EL (cell line): ENCODE measurements at regions not wholly inside any gene's neighbourhood (a gene's known extent, or its start where the extent isn't known, plus 50 kb on each side); places are given as distances from the start of the nearest gene placed in this dataset.

Source experiments
- DNase-seq: peaks from one replicate; pipeline ENCODE4 v3.0.0-alpha.2; 2016

DNA sequence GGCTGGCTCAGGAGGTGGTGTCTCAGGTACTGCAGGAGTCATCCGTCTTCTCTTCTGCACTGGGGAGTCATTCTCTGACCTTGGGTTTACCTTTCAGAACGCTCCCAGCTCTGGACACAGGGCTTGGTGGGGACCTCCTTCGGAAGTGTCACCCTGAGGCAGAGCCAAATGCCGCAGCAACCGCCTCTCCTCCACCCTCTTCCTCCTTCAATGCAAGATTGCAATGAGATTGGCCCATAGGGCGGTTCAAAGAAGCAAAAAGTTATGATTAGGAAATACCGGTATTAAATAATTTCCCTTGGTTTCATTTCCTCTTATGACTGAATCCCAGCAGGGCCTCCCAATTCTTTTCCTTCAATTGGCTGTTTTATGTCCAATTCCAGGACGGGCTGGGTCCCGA lies 178.8 kb downstream of the ACKR3 start:
- DNase-seq, result no peak

DNA sequence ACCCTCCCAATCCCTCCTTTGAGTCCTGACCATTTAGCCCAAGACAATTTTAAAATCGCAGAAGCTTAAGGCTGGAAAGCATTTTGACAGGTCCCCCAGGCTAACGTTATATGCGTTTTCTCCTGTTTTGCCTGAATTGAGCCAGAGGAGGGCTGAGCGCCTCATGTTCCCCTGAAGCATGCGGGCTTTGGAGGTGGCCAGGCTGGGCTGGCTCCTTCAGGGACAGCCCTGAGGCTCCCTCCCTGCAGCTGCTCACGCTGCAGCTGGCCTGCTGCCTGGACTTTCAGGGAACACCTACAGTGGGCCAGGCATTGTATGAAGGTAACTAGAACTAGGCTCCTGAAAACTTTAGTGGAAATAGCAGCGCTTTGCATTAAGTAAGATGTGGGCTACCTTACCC lies 179.2 kb downstream of the ACKR3 start:
- DNase-seq, result no peak

DNA sequence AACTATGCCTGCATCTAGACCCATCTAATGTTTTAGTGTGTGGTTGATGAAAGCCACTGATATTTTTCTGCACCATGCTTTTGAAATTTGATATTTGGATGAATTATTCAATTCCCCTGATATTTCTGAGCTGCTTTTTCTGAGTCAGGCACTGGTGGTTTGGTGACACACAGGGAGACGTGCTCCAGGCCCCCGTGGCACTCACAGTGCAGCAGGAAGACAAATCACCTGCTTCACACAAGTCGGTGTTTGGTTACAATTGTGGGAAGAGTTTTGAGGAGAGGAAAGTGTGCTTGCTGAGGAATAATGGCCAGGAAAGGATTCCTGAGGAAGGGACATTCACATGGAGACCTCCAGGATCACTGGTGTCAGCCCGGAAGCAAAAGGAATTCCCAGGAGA lies 179.7 kb downstream of the ACKR3 start:
- peak; percentile 43 for DNase-seq

DNA sequence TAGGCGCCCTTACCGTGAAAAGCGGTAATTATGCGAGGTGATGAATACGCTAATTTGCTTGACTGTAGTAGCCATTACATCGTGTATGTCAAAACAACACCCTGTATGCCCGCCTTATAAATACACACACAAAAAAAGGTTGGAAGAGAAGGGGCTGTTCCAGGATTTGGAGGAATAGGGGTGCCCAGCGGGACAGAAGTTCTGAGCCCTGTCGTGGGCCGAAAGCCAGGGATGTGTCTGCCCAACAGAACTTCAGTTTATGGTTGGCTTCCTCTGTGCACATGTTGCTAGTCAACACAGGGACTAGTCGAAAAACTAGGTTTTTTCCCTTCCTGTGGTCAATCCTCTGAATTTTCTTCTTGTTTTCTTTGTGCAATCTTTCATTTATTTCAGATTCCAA lies 182.5 kb downstream of the ACKR3 start:
- no peak for DNase-seq

DNA sequence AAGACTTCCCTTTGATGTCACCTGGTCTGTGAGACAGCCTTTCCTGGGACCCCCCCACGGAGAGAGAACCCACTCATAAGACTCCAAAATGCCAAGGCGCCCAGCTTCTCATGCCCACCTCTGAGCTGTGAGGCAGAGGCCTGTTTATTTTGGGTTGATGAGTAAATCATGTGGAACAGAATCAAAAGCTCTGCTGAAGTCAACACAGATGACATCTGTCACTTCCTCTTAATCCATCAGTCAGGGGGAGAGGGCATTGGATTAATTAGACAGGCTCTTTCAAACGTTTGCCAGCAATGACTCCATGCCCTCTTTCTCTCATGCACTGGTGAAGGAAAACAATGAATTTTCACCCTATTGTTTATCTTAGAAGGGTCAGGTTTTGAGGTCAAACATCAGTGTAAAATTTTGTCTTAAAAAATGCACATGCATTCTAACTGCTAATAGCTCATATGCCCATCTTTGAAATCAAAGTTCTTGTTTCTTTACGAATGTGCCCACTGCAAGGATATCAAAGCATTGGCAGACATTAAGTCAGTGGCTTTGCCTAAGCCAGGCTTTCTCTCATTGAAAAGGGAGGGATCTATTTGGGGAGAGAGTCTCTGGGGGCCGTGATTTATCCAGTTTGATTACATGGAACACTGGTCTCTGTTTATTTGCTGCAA lies 184.1 kb downstream of the ACKR3 start:
- no peak for DNase-seq

DNA sequence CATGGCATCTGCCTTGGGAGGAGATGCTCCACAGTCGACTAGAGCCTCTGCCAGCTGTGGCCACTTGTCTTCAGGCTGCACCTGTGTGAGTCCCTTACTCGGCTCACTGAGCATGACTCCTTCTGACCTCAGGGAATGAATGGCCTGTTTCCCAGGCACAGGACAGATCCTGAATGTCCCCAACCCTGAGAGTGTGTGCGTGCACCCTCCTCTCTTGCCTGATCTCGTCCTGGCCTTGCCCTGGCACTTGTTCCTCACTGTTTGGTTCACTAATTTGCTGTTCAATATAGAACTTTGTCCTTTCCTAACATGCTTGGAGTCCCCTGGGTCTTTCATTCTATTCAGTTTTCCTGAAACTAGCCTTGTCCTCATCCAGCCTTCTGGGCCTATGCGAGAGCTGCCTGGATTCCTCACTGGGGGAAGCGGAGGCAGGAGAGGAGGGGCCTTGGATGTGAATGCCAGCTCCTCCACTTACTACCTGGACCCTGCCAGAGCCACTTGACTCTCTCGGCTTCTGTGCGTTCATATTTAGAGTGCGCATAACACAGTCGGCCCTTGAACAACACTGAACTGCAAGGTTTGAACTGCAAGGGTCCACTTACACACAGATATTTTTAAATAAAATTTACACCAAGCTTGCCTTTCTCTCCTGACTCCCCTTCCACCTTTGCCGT lies 184.8 kb downstream of the ACKR3 start:
- no peak for DNase-seq

DNA sequence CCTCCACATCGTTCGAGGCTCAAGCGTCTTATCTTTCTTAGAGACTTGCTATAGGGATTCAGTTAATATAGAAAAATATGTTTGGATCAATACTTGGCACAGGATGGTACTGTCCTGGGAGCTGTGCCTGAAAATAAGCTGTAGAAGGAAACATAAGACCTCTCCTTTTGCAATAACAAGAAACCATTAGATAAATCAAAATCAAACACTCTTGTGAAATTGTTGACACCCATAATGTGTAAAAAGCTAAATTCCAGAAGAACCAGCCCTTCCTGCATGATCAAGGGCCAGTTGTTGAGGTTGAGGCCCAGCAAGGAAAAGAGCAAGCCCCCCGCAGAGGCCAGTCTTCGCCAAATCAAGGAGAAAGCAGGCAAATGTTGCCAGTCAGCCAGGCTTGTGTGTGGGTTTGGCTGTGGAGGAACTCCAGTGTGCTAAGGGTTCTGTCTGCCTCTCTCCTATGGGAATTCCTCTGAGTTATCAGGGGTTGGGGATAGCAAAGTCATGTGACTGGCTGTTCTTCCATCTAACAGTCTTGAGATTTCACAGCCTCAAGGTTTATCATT lies 185.7 kb downstream of the ACKR3 start:
- DNase-seq, result no peak

DNA sequence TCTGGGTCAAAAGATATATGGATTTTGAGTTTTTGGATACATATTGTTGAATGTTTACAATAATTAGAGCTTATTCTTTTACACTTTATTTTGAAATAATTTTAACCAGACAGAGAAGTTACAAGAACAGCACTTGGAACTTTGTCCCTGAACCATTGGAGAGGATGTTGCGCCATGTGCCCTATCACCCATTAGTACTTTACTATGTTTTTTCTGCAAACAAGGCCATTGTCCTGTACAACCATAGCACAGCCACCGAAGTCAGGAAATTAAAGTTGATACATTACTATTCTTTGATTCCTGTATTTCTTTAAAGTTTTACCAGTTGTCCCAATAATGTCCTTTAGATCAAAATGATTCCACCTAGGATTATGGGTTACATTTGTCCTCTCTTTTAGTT lies 188.8 kb downstream of the ACKR3 start:
- DNase-seq, result no peak

DNA sequence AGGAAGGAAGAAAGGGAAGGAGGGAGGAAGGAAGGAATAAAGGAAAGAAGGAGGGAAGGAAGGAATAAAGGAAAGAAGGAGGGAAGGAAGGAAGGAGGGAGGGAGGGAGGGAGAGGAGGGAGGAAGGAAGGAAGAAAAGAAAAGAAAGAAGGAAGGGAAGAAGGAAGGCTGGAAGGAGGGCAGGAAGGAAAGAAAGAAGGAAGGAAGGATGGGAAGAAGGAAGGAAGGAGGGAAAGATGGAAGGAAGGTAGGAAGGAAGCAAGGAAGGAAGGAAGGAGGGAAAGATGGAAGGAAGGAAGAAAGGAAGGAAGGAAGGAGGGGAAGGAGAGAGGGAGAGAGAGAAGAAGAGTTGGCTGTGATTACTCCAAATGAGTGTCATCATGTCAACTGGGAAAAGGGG lies 190.6 kb downstream of the ACKR3 start:
- DNase-seq, result no peak

DNA sequence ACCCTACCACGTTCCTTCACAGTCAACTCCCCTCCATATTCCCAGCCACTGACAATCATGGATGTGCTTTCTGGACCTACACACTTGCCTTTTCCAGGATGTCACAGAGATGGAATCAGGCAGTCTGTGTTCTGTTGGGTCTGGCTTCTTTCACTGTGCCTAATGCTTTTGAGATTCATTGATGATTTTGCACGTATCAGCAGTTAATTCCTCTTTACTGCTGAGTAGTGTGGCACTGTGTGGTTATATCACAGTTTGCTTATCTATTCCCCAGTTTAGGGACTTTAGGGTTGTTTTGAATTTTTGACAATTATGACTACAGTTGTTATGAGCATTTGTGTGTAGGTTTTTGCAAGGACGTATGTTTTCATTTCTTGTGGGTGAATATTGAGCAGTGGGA lies 191.7 kb downstream of the ACKR3 start:
- DNase-seq, result no peak

DNA sequence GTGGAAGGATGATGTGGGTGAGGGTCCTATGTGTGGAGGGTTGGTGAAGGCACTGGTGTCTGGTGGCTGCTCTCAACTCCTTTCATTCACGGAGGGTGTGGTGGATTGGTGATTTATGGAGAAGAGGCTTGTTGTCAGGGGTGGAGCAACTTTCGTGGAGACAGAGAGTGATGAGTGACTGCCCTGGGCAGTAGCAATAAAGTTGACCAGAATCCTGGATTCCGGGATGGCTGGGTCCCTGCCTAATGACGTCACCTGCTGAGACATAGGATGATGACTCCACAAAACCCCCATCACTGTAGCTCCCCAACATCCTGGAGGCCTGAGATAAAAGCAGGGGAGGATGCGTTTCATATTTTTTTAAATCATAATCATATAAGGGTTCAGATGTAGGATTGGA lies 193.0 kb downstream of the ACKR3 start:
- peak; percentile 21 for DNase-seq

DNA sequence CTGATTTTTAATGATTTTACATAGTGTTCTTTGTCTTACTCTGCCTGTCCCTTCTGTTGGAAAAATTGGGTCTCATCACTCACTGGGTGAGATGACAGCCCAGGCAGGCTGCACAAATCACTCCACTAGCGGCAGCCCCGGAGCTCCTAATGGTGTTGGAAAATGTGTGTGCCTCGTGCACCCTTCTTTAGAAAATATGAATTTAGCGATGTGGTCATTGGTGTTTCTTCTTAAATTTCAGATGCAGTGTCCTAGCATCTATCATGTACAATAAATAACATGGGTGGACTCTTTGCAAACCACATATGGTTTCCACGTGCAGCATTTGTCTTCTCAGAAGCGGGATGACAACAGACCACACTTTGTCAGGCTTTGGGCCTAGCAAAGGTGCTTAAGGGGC lies 194.2 kb downstream of the ACKR3 start:
- no peak for DNase-seq

DNA sequence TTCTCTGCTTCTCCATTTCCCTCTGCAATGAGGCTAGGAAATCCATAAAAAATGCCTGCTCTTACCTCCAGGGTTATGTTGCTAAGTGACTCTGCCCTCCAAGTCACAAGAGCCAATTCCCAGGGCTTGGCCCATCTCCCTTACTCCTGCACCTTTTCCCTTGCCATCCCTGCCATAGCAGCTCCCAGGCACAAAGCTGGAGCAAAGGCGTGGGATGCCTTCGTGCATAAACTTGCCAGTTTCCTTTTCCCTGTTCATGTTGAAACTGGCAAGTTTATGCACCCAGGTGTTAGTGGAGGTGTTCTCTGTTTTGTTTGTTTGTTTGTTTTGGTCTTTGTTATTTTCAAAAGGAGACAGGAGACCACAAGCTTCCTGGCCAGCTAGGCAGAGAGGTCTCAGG lies 195.1 kb downstream of the ACKR3 start:
- DNase-seq, result no peak

DNA sequence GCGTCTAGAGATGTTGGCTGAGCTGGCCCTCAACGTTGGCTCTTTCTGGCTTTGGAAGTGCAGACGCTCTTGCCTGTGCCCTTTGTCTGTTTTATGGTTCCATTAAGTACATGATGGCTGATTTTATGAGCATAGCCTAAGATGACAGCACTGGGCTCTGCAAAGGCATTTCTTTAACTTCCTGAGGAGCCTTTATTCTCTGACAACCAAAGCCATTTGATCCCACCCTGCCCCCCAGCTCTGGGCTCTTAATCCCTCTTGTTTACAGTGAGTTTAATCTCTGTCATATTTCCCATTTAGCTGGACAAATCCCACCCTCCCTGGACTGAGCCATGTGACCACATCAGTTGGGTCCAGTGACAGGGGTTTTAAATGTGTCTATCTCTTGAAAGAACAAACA lies 195.9 kb downstream of the ACKR3 start:
- DNase-seq, result no peak

DNA sequence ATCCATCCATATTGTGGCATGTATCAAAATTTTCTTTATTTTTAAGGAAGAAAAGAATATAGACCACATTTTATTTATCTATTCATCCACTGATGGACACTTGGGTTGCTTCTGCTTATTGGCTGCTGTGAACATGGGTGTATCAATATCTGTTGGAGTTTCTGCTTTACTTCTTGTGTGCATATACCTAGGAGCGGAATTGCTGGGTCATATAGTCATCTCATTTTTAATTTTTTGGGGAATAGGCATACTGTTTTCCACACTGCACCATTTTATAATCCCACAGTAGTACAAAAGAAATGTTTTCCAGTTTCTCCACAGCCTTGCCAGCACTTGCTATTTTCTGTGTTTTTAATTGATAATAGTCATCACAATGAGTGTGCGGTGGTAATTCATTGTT lies 197.2 kb downstream of the ACKR3 start:
- DNase-seq, result no peak

DNA sequence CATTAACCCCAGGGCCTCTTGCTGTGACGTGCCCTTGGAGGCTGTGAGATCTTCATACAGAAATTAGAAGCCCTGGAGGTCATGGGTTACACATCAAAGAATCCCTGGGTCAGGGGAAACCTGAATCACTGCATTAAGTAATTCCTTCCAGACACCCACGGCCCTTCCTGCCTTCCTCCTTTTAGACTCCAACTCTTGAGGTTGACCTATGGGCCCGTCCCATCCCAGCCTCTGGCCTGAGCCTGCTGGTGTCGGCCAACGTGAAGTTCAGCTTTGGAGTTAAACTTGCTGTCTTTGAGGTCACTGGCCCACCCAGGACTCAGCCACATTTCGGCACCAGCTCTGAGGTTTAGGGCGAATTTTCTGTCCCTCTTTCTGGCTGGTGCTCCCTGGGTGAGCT lies 198.3 kb downstream of the ACKR3 start:
- no peak for DNase-seq

DNA sequence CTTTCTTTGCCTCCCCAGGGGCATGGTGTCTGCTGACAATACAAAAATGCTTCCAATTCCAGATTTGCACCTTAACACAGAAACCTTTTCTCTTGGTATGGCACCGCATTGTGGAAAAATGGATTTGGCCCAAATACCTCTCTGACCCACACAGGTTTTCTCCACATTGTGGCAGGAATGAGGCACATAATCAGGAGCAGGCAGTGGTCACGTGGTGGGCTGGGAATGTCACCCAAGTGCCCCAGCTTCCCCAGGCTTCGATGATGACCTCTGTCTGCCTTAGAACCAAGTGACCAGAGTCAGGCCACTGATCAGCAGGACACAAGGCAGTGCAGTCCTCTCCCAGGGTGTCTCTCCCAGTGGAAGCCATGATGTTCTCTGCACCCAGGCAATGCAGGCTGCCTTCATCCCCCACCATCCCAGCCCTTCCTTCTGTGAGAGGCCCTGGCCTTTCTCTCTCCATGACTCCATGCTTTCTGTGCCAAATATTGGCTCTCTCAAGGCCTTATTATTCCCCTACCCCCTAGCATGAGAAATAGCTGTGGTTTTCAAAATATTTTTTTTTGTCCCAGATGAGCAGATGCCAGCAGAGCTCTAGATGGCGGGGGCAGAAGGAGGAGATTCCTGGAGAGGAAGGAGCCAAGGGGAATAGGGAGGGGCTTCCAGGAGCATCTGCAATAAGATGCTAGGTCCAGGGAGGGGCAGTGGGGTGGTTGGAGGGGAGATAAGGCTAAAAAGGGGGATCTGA lies 198.9 kb downstream of the ACKR3 start:
- peak; percentile 89 for DNase-seq

DNA sequence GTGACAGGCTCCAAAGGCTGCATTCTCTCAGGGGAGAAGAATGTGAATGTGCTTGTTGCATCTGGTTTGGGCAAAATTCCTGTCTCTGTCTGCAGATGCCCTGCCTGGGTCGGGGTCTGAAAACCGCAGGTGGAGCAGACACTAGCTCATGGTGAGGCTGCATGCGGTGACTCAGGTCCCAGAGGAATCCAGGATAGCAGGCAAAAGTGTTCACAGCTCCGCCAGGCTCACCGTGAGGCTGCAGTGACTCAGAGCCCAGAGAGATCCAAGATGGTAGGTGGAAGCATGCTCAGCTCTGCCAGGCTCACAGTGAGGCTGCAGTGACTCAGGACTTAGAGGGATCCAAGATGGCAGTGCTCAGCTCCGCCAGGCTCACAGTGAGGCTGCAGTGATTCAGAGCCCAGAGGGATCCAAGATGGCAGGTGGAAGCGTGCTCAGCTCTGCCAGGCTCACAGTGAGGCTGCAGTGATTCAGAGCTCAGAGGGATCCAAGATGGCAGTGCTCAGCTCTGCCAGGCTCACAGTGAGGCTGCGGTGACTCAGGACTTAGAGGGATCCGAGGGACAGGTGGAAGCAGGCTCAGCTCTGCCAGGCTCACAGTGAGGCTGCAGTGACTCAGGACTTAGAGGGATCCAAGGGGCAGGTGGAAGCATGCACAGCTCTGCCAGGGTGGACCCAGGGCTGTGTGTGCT lies 200.5 kb downstream of the ACKR3 start:
- DNase-seq, result peak; percentile 99

DNA sequence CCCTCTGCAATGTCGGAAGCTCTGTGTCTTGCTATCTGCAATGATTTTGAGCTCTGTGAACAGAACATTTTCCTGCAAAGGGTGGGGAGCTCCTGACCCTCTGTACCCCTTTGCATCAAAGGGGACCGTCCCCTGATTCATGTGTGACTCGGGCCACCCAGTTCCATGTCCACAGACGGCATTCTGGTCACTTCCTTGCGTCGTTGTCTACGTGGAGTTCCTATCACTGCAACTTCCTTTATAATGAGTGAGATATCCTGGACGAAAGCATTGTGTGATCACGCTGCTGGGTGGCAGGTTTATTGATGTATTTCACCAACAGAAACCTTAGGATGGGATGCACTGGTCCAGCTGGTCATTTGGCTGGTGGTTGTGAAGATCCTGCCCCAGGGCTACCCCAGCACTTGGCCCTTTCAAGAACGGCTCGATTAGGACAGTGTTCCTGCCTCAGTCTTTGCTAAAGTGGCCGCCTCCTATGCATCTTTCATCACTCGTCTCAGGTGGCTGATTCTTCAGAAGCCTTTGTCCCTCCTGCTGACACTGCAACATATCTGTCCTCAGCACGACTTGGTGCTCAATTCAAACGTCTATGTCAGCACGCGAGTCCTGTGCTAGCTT lies 202.7 kb downstream of the ACKR3 start:
- DNase-seq, result no peak

DNA sequence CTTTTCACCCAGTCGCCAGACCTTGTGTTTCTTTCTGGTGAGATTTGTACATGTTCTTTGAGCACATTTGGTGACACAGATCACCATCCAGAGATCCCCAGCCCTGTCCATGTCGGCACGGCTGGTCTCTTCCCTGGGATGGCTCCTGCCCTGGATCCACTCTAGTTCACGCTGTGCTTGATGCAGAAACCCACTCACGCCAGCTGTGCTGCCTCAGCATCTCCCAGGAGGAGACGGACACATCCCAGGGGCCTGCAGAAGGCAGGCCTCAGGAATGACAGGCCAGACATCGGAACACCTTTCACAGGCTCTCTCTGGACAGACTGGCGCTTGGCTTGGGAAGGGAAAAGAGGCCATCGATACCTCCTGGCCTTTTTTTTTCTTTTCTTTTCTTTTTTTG lies 203.6 kb downstream of the ACKR3 start:
- no peak for DNase-seq

DNA sequence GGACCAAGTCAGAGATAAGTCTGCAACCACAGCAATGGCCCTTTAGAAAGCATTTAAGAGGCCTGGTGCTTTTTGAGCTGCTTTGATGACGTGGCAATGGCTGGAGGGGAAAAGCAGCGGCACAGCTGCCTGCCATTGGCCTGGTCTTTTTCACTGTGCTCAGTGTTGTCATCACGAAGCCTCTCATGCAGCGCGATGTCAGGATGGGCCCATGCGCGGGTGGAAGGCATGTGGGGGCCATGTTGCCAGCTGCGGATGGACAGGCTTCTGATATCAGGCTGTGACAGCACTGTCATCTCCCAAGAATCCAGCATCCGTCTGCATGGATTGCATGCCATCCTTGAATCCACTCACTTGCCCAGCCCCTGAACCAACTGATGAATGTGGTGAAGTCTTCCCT lies 204.5 kb downstream of the ACKR3 start:
- no peak for DNase-seq

DNA sequence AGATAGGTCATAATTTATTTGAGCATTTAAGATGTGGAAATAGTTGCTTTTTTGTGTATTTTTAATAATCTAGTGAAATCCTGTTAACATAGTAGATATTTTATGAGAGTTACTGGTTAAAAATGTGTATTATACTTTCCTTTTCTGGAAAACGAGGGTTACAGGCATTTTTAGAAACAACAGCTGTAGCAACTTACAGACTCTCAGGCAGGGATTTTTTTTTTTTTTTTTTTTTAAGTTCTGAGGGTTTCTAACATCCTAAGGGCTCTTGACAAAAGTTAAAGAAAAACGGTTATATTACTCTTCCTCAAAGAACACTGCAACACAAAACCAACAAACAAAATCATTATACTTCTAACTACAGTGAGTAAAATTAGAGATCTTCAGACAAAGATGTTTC lies 205.9 kb downstream of the ACKR3 start:
- DNase-seq, result no peak

DNA sequence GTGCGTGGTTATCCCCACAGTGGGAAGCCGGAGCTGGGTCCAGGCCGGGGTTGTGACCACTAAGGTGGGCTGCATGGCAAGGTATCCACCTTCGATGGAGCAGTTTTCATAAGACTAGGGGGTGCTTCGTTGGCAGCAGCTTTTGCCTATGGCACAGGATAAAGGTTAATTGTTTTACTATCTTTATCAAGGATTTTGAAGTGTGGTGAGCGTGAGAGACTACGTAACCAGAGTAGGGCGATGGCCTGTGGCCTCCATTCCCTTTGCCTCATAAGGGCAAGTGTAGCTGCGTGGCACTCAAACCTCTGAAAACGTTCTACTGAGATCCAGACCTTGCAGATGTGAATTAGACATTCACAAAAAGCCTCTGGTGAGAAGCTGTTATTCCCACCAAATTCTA lies 206.6 kb downstream of the ACKR3 start:
- no peak for DNase-seq
